K562 (cell line): ENCODE measurements at regions not wholly inside any gene's neighbourhood (a gene's known extent, or its start where the extent isn't known, plus 50 kb on each side); places are given as distances from the start of the nearest gene placed in this dataset.
"Not testable (repeated sequence)": the region's sequence is repeated elsewhere in the genome, so short reads cannot be mapped to it uniquely, and the experiment has no call there.

Experiments
- CC2D1A ChIP-seq: fragments of 450-650 bp; IDR thresholded peaks from 2 replicates; pipeline ENCODE4 v1.6.1; 2017; ENCODE audit warnings: mild to moderate bottlenecking
- CTCF ChIP-seq, 3 experiments: IDR thresholded peaks in 2 of 3; conservative IDR thresholded peaks in 1 of 3; 2 replicates each; pipeline ENCODE4 v1.5.1; 2011 to 2012; ENCODE audit warnings: low read length in 3 of 3, mild to moderate bottlenecking in 3 of 3, control low read depth in 2 of 3, improper control_type of control experiment in 1 of 3, inconsistent platforms in 1 of 3, low read depth in 1 of 3, mixed read lengths in 1 of 3, moderate library complexity in 1 of 3; ENCODE audit not compliant: insufficient read depth in 2 of 3
- HDAC2 ChIP-seq: fragments of 450-650 bp; IDR thresholded peaks from 2 replicates; pipeline ENCODE4 v1.6.1; 2016; ENCODE audit warnings: mild to moderate bottlenecking
- HDAC6 ChIP-seq: IDR thresholded peaks from 2 replicates; pipeline ENCODE4 v1.6.1; 2012; ENCODE audit warnings: low read depth, mild to moderate bottlenecking, control low read depth, inconsistent platforms, low read length, moderate library complexity
- HMBOX1 ChIP-seq: sonication (generic); IDR thresholded peaks from 2 replicates; pipeline ENCODE4 v1.6.1; 2016
- MYC ChIP-seq, 2 experiments: fragments of 250-450 bp in 1 of 2; sonication (Bioruptor Pico) in 1 of 2; IDR thresholded peaks; 2 replicates each; pipeline versions ENCODE4 v1.5.1 to v1.6.1; 2012 to 2021; ENCODE audit warnings: low read depth in 2 of 2, borderline replicate concordance in 1 of 2, improper control_type of control experiment in 1 of 2, low read length in 1 of 2, mild to moderate bottlenecking in 1 of 2, moderate library complexity in 1 of 2
- PHB2 ChIP-seq: fragments of 450-650 bp; IDR thresholded peaks from 2 replicates; pipeline ENCODE4 v1.6.1; 2017; ENCODE audit warnings: low read depth
- POLR2A ChIP-seq: fragments of 450-650 bp; conservative IDR thresholded peaks from 2 replicates; pipeline ENCODE4 v1.6.1; 2016
- RNF2 ChIP-seq: sonication (generic); IDR thresholded peaks from 2 replicates; pipeline ENCODE4 v1.6.1; 2016
- SMARCC2 ChIP-seq: fragments of 450-650 bp; IDR thresholded peaks from 2 replicates; pipeline ENCODE4 v1.6.1; 2017; ENCODE audit warnings: antibody characterized with exemption, moderate library complexity, mild to moderate bottlenecking, low read depth
- ZNF76 ChIP-seq: fragments of 250-450 bp; sonication (Bioruptor Pico); IDR thresholded peaks from 2 replicates; pipeline ENCODE4 v1.4.0; 2020; ENCODE audit warnings: mild to moderate bottlenecking, moderate library complexity, borderline replicate concordance

- TF ChIP-seq ZNF76 (CRISPR knock-in tag); MYC (IDR thresholded peaks at IDR 0.05; ENCODE audit: low read depth, low read length); MYC (CRISPR knock-in tag; IDR thresholded peaks at IDR 0.05; ENCODE audit: borderline replicate concordance, low read depth); HMBOX1; HDAC6; CC2D1A; CTCF (IDR thresholded peaks at IDR 0.05 in 2 of 3, conservative IDR thresholded peaks at IDR 0.05 in 1 of 3; ENCODE audit: insufficient read depth in 2 of 3, low read depth in 1 of 3, low read length in 3 of 3); RNF2; HDAC2; PHB2; SMARCC2; POLR2A: not testable (repeated sequence)
Observed at GRCh38 chr2:111461831-111462230, 341.1 kb downstream of the BCL2L11 start.
